ENCODE measurements at regions not wholly inside any gene's neighbourhood (a gene's known extent, or its start where the extent isn't known, plus 50 kb on each side); places are given as distances from the start of the nearest gene placed in this dataset.

DNA sequence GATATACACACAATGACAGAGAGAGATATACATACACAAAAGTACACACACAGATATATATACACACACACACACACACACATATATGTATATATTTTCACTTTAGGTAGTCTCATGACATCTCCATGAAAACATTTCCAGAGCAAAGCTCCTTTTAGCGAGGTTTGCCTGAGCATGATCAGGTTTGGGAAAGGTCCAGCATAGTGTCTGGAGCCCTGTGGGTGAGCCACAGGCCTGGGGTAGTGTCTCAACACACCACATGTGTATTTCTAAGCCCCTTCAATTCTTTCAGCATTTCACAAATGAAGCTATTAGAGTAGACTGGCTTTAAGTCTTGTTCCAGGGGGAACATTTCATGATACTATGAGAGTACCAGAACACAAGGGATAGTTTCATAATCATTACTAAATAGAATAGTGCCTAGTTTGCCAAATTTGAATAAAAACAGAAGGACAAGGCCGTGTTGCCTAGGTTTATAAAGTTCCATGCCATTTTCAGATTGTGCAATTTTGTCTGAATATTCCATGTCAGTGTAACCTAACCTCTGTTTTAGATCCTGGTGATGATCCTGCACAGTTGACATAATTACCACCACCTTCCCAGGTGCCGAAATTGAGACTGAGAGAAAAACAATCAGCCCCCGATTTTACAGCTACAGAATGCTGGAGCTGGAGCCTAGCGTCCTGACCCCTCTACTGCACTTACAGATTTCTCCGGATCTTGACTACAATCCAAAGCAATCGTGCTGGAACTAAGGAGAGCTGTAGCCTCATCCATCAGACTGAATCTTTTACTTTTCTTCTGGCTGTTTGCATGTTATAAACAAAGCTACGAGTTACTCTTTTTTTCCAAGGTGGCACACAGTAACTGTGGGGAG, 332.7 kb downstream of the CYRIA start:
- H3K9me3 ChIP-seq (ENCODE audit: control insufficient read depth, insufficient read depth, low read depth, low read length) = no peaks in the 10 kb centered on the region
- H3K27ac ChIP-seq (ENCODE audit: low read depth, low read length) = no peak overlapping the region

DNA sequence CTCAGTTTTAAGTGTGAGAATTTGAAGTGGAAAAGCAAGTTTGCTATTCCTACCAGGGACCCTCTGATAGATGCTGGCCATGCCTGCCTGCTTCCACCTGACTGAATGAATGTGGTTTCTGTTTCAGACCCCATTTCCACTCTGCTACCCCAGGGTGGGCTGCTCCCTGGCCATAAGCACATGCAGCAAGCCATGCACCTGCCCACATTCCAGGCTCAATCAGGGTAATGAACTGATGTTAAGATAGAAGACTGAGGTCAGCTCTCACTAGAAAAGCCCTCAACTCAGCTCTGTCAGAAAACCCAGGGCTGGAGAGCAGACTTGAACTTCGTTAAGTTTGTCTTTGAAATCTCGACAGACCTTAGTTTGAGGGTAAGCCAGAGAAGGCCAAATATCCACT, 333.9 kb downstream of the CYRIA start:
- Histone ChIP-seq H3K9ac (ENCODE audit: low read length) (no peak overlapping the region), H3K4me1 (ENCODE audit: control insufficient read depth, insufficient read depth, low read length) (peaks cover 43% of the 10 kb centered on the region)

More for the DNA sequence above, 332.7 kb downstream of the CYRIA start:
- no peak overlapping the region for H3K9ac ChIP-seq (ENCODE audit: low read length)
- H3K4me3 ChIP-seq (ENCODE audit: low read depth, low read length) = no peak overlapping the region
- H3K36me3 ChIP-seq (ENCODE audit: control insufficient read depth, insufficient read depth, low read length) = no peaks in the 10 kb centered on the region
- peaks cover 38% of the 10 kb centered on the region for H3K4me1 ChIP-seq (ENCODE audit: control insufficient read depth, insufficient read depth, low read length)
- H3K27me3 ChIP-seq (ENCODE audit: control insufficient read depth, insufficient read depth, low read length) = no peaks in the 10 kb centered on the region

DNA sequence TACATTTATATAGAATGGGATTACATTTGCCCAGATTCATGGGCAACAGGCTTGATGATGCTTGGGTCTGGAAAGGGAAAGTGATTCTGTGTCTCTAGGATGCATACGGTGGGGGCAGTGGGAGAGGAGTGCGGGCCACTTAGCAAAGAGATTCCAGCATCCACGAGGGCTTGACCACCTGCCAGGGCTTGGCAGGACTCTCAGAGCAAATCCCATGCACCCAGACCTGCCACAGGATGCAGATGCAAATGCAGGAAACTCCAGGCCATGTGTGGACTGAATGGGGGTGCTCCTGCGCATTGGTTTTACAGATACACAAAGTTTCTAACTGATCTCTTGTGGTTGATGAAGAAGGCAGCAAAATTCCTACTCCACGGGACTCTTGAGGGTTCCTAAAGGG, 334.7 kb downstream of the CYRIA start:
- Histone ChIP-seq H3K27ac (ENCODE audit: low read depth, low read length) (peak overlapping the region; percentile 10; the same call in 1 of the 2 replicates), H3K4me1 (ENCODE audit: control insufficient read depth, insufficient read depth, low read length) (peaks cover 43% of the 10 kb centered on the region), H3K9me3 (ENCODE audit: control insufficient read depth, insufficient read depth, low read depth, low read length) (no peaks in the 10 kb centered on the region), H3K9ac (ENCODE audit: low read length) (peak overlapping the region; percentile 10), H3K36me3 (ENCODE audit: control insufficient read depth, insufficient read depth, low read length) (no peaks in the 10 kb centered on the region), H3K4me3 (ENCODE audit: low read depth, low read length) (no peak overlapping the region), H3K27me3 (ENCODE audit: control insufficient read depth, insufficient read depth, low read length) (no peaks in the 10 kb centered on the region)

More for the DNA sequence above, 333.9 kb downstream of the CYRIA start:
- Histone ChIP-seq H3K4me3 (ENCODE audit: low read depth, low read length) (no peak overlapping the region), H3K27ac (ENCODE audit: low read depth, low read length) (no peak overlapping the region), H3K36me3 (ENCODE audit: control insufficient read depth, insufficient read depth, low read length) (no peaks in the 10 kb centered on the region), H3K27me3 (ENCODE audit: control insufficient read depth, insufficient read depth, low read length) (no peaks in the 10 kb centered on the region), H3K9me3 (ENCODE audit: control insufficient read depth, insufficient read depth, low read depth, low read length) (no peaks in the 10 kb centered on the region)

DNA sequence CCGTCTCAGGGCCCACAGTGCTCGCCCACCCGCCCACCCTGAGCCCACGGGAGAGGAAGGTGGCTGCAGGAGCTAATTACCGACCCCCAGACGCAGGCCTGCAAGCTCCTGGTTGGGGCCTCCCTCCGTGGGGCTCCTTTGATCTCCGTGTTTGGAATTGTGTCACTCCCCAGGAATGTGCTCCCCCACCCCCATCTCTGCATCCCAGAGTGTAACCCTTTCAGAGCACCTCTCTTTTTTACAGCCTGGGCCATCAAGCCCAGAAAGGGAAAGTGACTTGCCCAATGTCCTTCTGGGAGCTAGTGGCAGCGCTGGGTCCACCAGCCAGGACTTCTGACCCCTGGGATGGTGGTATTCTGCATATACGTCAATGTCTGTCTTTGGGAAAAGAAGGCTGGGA, 335.1 kb downstream of the CYRIA start:
- no peaks in the 10 kb centered on the region for H3K36me3 ChIP-seq (ENCODE audit: control insufficient read depth, insufficient read depth, low read length)
- H3K9me3 ChIP-seq (ENCODE audit: control insufficient read depth, insufficient read depth, low read depth, low read length) = no peaks in the 10 kb centered on the region
- H3K27me3 ChIP-seq (ENCODE audit: control insufficient read depth, insufficient read depth, low read length) = no peaks in the 10 kb centered on the region
- H3K27ac ChIP-seq (ENCODE audit: low read depth, low read length) = peak overlapping the region; percentile 10; the same call in 1 of the 2 replicates
- peaks cover 44% of the 10 kb centered on the region for H3K4me1 ChIP-seq (ENCODE audit: control insufficient read depth, insufficient read depth, low read length)
- no peak overlapping the region for H3K4me3 ChIP-seq (ENCODE audit: low read depth, low read length)
- peak overlapping the region; percentile 10 for H3K9ac ChIP-seq (ENCODE audit: low read length)

DNA sequence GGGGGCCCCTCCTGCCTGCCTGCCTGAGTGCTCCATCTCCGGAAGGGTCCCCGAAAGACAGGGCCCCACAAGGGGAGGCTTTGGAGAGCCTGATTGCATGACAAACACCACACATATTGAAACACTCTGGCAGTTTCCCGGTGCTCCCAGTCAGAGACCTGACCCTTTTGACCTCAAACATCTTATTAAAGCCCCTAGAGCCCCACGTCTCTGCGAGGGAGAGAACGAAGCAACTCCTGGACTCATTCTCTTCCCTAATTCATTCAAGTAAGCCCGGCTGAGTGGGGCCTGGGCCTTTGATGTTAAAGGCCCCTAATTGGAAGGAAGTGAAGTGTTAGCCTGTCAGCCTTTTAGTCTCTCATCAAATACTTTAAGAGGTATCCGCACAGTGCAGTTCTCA, 335.6 kb downstream of the CYRIA start:
- no peak overlapping the region for H3K4me3 ChIP-seq (ENCODE audit: low read depth, low read length)
- no peaks in the 10 kb centered on the region for H3K9me3 ChIP-seq (ENCODE audit: control insufficient read depth, insufficient read depth, low read depth, low read length)
- H3K9ac ChIP-seq (ENCODE audit: low read length) = peak overlapping the region; percentile 48

DNA sequence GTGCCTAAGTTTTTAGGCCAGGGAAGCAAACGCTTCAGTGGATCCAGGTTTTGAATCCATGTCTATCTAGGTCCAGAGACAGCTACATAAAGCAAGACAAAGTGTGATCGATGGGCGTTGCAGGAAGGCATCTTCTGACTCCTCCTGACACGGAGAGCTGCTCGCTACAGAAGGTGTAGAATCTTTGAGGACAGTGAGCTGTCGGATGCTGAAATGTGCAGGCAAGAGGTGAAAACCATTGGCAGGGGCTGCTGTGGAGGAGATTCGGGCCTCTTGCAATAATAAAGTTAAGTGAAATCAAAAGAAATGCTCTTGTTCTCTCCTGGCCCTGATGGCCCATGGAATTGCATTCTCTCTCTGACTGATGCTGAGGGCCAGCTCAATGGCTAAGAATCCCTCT, 336.2 kb downstream of the CYRIA start:
- Histone ChIP-seq H3K9ac (ENCODE audit: low read length) (peak overlapping the region; percentile 48), H3K9me3 (ENCODE audit: control insufficient read depth, insufficient read depth, low read depth, low read length) (no peaks in the 10 kb centered on the region), H3K27me3 (ENCODE audit: control insufficient read depth, insufficient read depth, low read length) (no peaks in the 10 kb centered on the region), H3K27ac (ENCODE audit: low read depth, low read length) (no peak overlapping the region; the same call in 1 of the 2 replicates), H3K4me1 (ENCODE audit: control insufficient read depth, insufficient read depth, low read length) (peaks cover 45% of the 10 kb centered on the region), H3K4me3 (ENCODE audit: low read depth, low read length) (no peak overlapping the region), H3K36me3 (ENCODE audit: control insufficient read depth, insufficient read depth, low read length) (no peaks in the 10 kb centered on the region)

More for the DNA sequence above, 335.6 kb downstream of the CYRIA start:
- H3K4me1 ChIP-seq (ENCODE audit: control insufficient read depth, insufficient read depth, low read length) = peaks cover 44% of the 10 kb centered on the region
- no peak overlapping the region; the same call in 1 of the 2 replicates for H3K27ac ChIP-seq (ENCODE audit: low read depth, low read length)
- no peaks in the 10 kb centered on the region for H3K27me3 ChIP-seq (ENCODE audit: control insufficient read depth, insufficient read depth, low read length)
- no peaks in the 10 kb centered on the region for H3K36me3 ChIP-seq (ENCODE audit: control insufficient read depth, insufficient read depth, low read length)

DNA sequence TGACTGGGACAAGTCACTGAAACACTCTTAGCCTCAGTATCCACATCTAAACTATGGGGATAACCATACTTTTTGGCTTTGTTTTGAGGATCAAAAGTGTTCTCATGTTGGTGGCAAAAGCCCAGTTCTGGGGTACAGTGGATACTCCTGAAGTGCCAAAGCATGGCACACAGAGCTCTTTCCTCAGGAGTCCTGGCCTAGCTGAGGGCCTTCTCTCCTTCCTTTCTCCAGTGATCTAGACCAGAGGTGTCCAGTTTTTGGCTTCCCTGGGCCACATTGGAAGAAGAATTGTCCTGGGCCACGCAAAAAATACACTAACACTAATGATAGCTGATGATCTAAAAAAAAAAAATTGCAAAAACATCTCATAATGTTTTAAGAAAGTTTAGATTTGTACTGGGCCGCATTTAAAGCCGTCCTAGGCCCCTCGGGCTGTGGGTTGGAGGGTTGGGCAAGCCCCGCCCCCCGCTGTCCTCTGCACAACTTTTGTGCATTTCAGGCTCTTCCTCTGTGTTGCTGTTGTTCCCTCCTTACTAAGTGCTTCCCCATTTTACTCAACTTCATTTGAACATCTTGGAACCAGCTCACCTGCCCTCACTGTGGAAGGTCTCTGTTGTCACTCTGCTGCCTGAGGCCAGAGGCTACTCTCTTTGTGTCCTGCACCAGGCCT, 337.0 kb downstream of the CYRIA start:
- H3K27me3 ChIP-seq (ENCODE audit: control insufficient read depth, insufficient read depth, low read length) = no peaks in the 10 kb centered on the region
- no peak overlapping the region for H3K9ac ChIP-seq (ENCODE audit: low read length)
- peaks cover 45% of the 10 kb centered on the region for H3K4me1 ChIP-seq (ENCODE audit: control insufficient read depth, insufficient read depth, low read length)

DNA sequence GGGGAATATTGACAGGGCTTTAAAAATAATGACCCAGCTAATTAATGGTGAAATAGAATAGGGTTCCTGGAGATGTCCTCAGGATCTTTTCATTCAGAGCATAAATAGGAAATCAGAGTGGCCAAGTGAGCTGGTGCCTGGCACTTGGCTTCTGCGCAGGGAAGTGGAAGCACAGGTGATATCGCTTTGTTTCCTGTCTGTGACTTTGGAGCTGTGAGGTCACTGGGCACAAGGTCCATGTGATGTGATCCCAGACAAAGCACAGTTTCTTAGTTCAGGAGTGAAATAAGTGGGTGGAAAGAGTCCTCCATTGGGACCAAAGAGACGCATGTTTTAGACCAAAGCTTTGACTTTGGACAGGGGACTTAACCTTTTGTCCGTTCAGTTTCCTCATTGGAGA, 338.3 kb downstream of the CYRIA start:
- Histone ChIP-seq H3K4me1 (ENCODE audit: control insufficient read depth, insufficient read depth, low read length) (peaks cover 45% of the 10 kb centered on the region), H3K36me3 (ENCODE audit: control insufficient read depth, insufficient read depth, low read length) (no peaks in the 10 kb centered on the region), H3K27me3 (ENCODE audit: control insufficient read depth, insufficient read depth, low read length) (no peaks in the 10 kb centered on the region), H3K27ac (ENCODE audit: low read depth, low read length) (no peak overlapping the region), H3K9me3 (ENCODE audit: control insufficient read depth, insufficient read depth, low read depth, low read length) (no peaks in the 10 kb centered on the region), H3K4me3 (ENCODE audit: low read depth, low read length) (no peak overlapping the region), H3K9ac (ENCODE audit: low read length) (no peak overlapping the region)

More for the DNA sequence above, 337.0 kb downstream of the CYRIA start:
- Histone ChIP-seq H3K9me3 (ENCODE audit: control insufficient read depth, insufficient read depth, low read depth, low read length) (no peaks in the 10 kb centered on the region), H3K4me3 (ENCODE audit: low read depth, low read length) (no peak overlapping the region), H3K36me3 (ENCODE audit: control insufficient read depth, insufficient read depth, low read length) (no peaks in the 10 kb centered on the region), H3K27ac (ENCODE audit: low read depth, low read length) (no peak overlapping the region)

DNA sequence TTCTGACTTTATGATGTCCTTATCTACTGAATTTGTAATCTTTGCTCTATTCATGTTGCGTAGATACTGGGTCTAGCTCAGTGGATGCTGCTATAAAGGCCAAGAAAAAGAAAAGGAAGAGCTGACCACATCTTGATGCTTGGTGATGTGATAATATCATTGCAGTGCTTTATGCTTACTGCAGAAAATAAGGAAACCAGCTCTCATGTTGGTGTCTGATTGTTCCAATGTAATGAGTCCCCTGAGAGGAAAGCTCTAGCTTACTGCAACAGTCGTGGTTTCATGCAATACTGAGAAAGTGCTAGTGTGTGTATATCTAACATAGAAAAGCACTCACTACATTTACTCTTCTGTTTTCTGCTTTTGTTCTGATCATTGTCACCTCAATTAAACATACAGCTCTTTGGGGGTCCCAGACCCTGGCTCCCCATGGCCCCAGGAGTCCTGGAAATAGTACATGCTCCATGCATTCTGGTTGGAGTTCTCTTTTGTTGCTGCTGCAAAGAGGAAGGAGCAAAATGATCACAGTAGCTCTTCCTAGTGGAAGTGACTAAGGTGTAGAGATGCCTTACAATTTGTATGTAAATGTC, 338.8 kb downstream of the CYRIA start:
- H3K36me3 ChIP-seq (ENCODE audit: control insufficient read depth, insufficient read depth, low read length) = no peaks in the 10 kb centered on the region
- H3K9ac ChIP-seq (ENCODE audit: low read length) = no peak overlapping the region
- H3K4me1 ChIP-seq (ENCODE audit: control insufficient read depth, insufficient read depth, low read length) = peaks cover 45% of the 10 kb centered on the region
- H3K27ac ChIP-seq (ENCODE audit: low read depth, low read length) = no peak overlapping the region
- H3K9me3 ChIP-seq (ENCODE audit: control insufficient read depth, insufficient read depth, low read depth, low read length) = no peaks in the 10 kb centered on the region
- no peak overlapping the region for H3K4me3 ChIP-seq (ENCODE audit: low read depth, low read length)
- no peaks in the 10 kb centered on the region for H3K27me3 ChIP-seq (ENCODE audit: control insufficient read depth, insufficient read depth, low read length)

DNA sequence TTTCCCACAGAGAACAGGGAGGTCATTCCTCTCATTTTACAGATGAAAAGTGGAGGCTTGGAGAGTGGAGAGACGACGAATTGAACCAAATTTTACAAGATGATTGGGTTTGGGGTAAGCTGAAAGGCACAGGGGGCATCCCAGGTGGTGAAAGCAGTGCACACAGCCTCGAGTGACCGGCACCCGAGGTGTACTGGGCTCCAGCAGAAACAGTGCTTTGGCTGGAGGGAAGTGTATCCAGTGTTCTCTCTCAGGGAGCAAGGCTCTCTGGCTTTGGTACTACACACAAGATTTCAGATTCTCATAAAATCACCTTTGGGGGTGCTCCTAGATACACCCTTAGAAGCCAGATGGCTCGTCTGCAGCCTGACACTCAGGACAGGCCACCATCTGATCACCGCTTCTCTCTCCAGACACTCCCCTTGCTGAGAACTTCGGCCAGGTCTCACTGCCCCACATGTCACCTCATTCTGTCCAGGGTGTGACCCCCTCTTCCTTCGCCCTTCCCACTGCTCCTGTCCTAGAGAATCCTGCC, 339.6 kb downstream of the CYRIA start:
- no peaks in the 10 kb centered on the region for H3K9me3 ChIP-seq (ENCODE audit: control insufficient read depth, insufficient read depth, low read depth, low read length)
- no peaks in the 10 kb centered on the region for H3K27me3 ChIP-seq (ENCODE audit: control insufficient read depth, insufficient read depth, low read length)
- H3K4me1 ChIP-seq (ENCODE audit: control insufficient read depth, insufficient read depth, low read length) = peaks cover 37% of the 10 kb centered on the region
- no peak overlapping the region for H3K27ac ChIP-seq (ENCODE audit: low read depth, low read length)
- H3K4me3 ChIP-seq (ENCODE audit: low read depth, low read length) = no peak overlapping the region
- H3K9ac ChIP-seq (ENCODE audit: low read length) = no peak overlapping the region
- no peaks in the 10 kb centered on the region for H3K36me3 ChIP-seq (ENCODE audit: control insufficient read depth, insufficient read depth, low read length)
